Lung microvascular endothelial cell (primary cell): ENCODE measurements at regions not wholly inside any gene's neighbourhood (a gene's known extent, or its start where the extent isn't known, plus 50 kb on each side); places are given as distances from the start of the nearest gene placed in this dataset.
A peak's percentile ranks its signal among the peaks of the same experiment; 100 is the strongest.

Source experiments
- DNase-seq, 2 donors: peaks; one replicate each; pipeline versions ENCODE4 v3.0.0 to v3.0.0-alpha.2; 2010; ENCODE audit warnings: low read depth in 2 of 2

GRCh38 chr6:138692058-138692977 is 81.3 kb upstream of the CCDC28A start:
- peak; percentile 76 to 86 for DNase-seq

GRCh38 chr6:138692978-138693909 is 80.3 kb upstream of the CCDC28A start:
- peak; percentile 62 to 81 for DNase-seq

GRCh38 chr6:138695193-138695592 is 78.4 kb upstream of the CCDC28A start:
- DNase-seq, result no peak

- DNase-seq, result no peak
Observed at GRCh38 chr6:138714493-138714892, 59.1 kb upstream of the CCDC28A start.

GRCh38 chr6:138716013-138716412 is 57.6 kb upstream of the CCDC28A start:
- no peak for DNase-seq

- no peak for DNase-seq
Observed at GRCh38 chr6:138716971-138717665, 56.5 kb upstream of the CCDC28A start.

GRCh38 chr6:138719011-138719635 is 54.4 kb upstream of the CCDC28A start:
- DNase-seq, result peak in 1 of 2 donors; percentile 89

GRCh38 chr6:138719744-138720143 is 53.8 kb upstream of the CCDC28A start:
- no peak for DNase-seq

- peak; percentile 22 to 77 for DNase-seq
Observed at GRCh38 chr6:138722425-138723371, 50.9 kb upstream of the CCDC28A start.
